ENCODE measurements at regions not wholly inside any gene's neighbourhood (a gene's known extent, or its start where the extent isn't known, plus 50 kb on each side); places are given as distances from the start of the nearest gene placed in this dataset.

GRCh38 chrX:96311366-96311765 is 373.3 kb upstream of the DIAPH2 start:
- Histone ChIP-seq H4K20me1 (ENCODE audit: insufficient read depth, low read length) (no peaks in the 10 kb centered on the region), H3K79me2 (ENCODE audit: insufficient read depth, low read length) (no peaks in the 10 kb centered on the region), H3K27ac (ENCODE audit: low read depth, low read length) (no peak overlapping the region), H3K4me3 (ENCODE audit: insufficient read depth, low read length) (no peak overlapping the region), H3K4me1 (ENCODE audit: insufficient read depth, low read length) (no peaks in the 10 kb centered on the region), H3K27me3 (ENCODE audit: insufficient read depth, low read length) (no peaks in the 10 kb centered on the region), H3K4me2 (ENCODE audit: insufficient read depth, low read length) (no peak overlapping the region), H3K9me3 (ENCODE audit: low read depth, low read length) (no peaks in the 10 kb centered on the region), H3K36me3 (ENCODE audit: insufficient read depth, low read length) (no peaks in the 10 kb centered on the region), H2AFZ (ENCODE audit: low read length) (no peak overlapping the region)
- DNase-seq (ENCODE audit: insufficient read length, low spot score, missing footprints): no peak
- TF ChIP-seq, protein P1, sequence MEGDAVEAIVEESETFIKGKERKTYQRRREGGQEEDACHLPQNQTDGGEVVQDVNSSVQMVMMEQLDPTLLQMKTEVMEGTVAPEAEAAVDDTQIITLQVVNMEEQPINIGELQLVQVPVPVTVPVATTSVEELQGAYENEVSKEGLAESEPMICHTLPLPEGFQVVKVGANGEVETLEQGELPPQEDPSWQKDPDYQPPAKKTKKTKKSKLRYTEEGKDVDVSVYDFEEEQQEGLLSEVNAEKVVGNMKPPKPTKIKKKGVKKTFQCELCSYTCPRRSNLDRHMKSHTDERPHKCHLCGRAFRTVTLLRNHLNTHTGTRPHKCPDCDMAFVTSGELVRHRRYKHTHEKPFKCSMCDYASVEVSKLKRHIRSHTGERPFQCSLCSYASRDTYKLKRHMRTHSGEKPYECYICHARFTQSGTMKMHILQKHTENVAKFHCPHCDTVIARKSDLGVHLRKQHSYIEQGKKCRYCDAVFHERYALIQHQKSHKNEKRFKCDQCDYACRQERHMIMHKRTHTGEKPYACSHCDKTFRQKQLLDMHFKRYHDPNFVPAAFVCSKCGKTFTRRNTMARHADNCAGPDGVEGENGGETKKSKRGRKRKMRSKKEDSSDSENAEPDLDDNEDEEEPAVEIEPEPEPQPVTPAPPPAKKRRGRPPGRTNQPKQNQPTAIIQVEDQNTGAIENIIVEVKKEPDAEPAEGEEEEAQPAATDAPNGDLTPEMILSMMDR (IDR thresholded peaks at IDR 0.05; ENCODE audit: extremely low read depth, low read depth, low read length): no peak

DNA sequence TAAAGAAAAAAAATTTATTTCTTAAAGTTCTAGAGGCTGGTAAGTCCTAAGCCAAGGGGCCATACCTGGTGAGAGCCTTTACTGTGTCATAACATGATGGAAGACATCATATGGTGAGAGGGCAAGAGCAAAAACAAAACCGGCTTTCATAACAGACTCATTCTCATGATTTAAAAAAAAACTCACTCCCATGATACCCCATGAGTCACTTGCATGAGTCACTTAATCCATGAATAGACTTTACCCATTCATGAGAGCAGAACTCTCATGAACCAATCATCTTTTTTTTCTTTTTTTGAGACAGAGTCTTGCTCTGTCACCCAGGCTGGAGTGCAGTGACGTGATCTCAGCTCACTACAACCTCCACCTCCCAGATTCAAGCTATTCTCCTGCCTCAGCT is 369.7 kb upstream of the DIAPH2 start:
- Histone ChIP-seq H4K20me1 (ENCODE audit: insufficient read depth, low read length) (no peaks in the 10 kb centered on the region), H3K27me3 (ENCODE audit: insufficient read depth, low read length) (no peaks in the 10 kb centered on the region), H3K4me2 (ENCODE audit: insufficient read depth, low read length) (no peak overlapping the region), H3K27ac (ENCODE audit: low read depth, low read length) (no peak overlapping the region), H2AFZ (ENCODE audit: low read length) (no peak overlapping the region), H3K9me3 (ENCODE audit: low read depth, low read length) (no peaks in the 10 kb centered on the region), H3K4me3 (ENCODE audit: insufficient read depth, low read length) (no peak overlapping the region), H3K4me1 (ENCODE audit: insufficient read depth, low read length) (no peaks in the 10 kb centered on the region), H3K79me2 (ENCODE audit: insufficient read depth, low read length) (no peaks in the 10 kb centered on the region), H3K36me3 (ENCODE audit: insufficient read depth, low read length) (no peaks in the 10 kb centered on the region)
- DNase-seq (ENCODE audit: insufficient read length, low spot score, missing footprints): peak; percentile 0
- TF ChIP-seq, protein P1 (IDR thresholded peaks at IDR 0.05; ENCODE audit: extremely low read depth, low read depth, low read length): no peak

- Histone ChIP-seq H3K36me3 (ENCODE audit: insufficient read depth, low read length) (no peaks in the 10 kb centered on the region), H3K79me2 (ENCODE audit: insufficient read depth, low read length) (no peaks in the 10 kb centered on the region), H3K4me1 (ENCODE audit: insufficient read depth, low read length) (no peaks in the 10 kb centered on the region), H3K4me3 (ENCODE audit: insufficient read depth, low read length) (no peak overlapping the region), H2AFZ (ENCODE audit: low read length) (no peak overlapping the region), H3K4me2 (ENCODE audit: insufficient read depth, low read length) (no peak overlapping the region), H3K9me3 (ENCODE audit: low read depth, low read length) (no peaks in the 10 kb centered on the region), H4K20me1 (ENCODE audit: insufficient read depth, low read length) (no peaks in the 10 kb centered on the region), H3K27ac (ENCODE audit: low read depth, low read length) (no peak overlapping the region), H3K27me3 (ENCODE audit: insufficient read depth, low read length) (no peaks in the 10 kb centered on the region)
- TF ChIP-seq, protein P1 (IDR thresholded peaks at IDR 0.05; ENCODE audit: extremely low read depth, low read depth, low read length): no peak
- no peak for DNase-seq (ENCODE audit: insufficient read length, low spot score, missing footprints)
Observed at GRCh38 chrX:96361844-96362243, 322.8 kb upstream of the DIAPH2 start.

GRCh38 chrX:96372313-96373046 is 312.2 kb upstream of the DIAPH2 start:
- peak; percentile 42 for DNase-seq (ENCODE audit: insufficient read length, low spot score, missing footprints)
- peak overlapping the region; percentile 54 for H3K4me2 ChIP-seq (ENCODE audit: insufficient read depth, low read length)

More at GRCh38 chrX:96372313-96373046, 312.2 kb upstream of the DIAPH2 start:
- H3K79me2 ChIP-seq (ENCODE audit: insufficient read depth, low read length): no peaks in the 10 kb centered on the region
- H3K27me3 ChIP-seq (ENCODE audit: insufficient read depth, low read length): no peaks in the 10 kb centered on the region
- H3K4me3 ChIP-seq (ENCODE audit: insufficient read depth, low read length): no peak overlapping the region
- H3K36me3 ChIP-seq (ENCODE audit: insufficient read depth, low read length): no peaks in the 10 kb centered on the region
- no peaks in the 10 kb centered on the region for H3K9me3 ChIP-seq (ENCODE audit: low read depth, low read length)
- H3K4me1 ChIP-seq (ENCODE audit: insufficient read depth, low read length): no peaks in the 10 kb centered on the region
- TF ChIP-seq, protein P1 (IDR thresholded peaks at IDR 0.05; ENCODE audit: extremely low read depth, low read depth, low read length): peak; percentile 77
- H3K27ac ChIP-seq (ENCODE audit: low read depth, low read length): no peak overlapping the region
- H2AFZ ChIP-seq (ENCODE audit: low read length): peak overlapping the region; percentile 2
- no peaks in the 10 kb centered on the region for H4K20me1 ChIP-seq (ENCODE audit: insufficient read depth, low read length)
